GM10266 (cell line): ENCODE measurements at regions not wholly inside any gene's neighbourhood (a gene's known extent, or its start where the extent isn't known, plus 50 kb on each side); places are given as distances from the start of the nearest gene placed in this dataset.

ENCODE experiments used
- DNase-seq: peaks from one replicate; pipeline ENCODE4 v3.0.0; 2012; ENCODE audit errors: extremely low spot score
- CTCF ChIP-seq: IDR thresholded peaks from 2 replicates; pipeline ENCODE4 v1.5.1; 2012; ENCODE audit warnings: mild to moderate bottlenecking, low read depth; ENCODE audit not compliant: control insufficient read depth, insufficient read depth; ENCODE audit errors: missing control alignments

DNA sequence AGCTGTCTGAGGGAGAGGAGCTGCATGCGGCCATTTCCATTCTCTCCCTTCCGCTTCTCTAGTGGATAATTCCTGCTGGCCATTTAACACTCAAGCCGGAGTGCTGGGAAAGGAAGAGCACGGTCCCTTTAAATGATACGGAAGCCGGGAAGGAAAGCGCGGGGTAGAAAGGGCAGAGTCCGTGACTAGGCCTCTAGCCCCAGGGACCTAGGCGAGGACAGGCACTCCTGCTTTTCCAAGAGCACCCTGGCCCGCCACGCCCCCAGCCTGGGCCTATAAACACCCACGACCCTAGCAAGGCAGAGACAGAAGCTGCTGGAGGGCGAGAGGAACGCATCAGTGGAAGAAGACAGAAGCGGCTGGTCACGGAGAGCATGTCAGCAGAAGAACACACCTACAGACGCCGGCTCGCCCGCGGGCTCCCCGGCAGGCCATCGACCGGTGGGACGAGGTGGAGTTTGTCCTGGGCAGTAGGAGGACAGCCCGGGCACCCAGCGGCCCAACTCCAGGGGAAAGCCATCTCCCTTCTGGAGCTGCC lies 1206.6 kb upstream of the TMEM132C start:
- DNase-seq, result no peak

DNA sequence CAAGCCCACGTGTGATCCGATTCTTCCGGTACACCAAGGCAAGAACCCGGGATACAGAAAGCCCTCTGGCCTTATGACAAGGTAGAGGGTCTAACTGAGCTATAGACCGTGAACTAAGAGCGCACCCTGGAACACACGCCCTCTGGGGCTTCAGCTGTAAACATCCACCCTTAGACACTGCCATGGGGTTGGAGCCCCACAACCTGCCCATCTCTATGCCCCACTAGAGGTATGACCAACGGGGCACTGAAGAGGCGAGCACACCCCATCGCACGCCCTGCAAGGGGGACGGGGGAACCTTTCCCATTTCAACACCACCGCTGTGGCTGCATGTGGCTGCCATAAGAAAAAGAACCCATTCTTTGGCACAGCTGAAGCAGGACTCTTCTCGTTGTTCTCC lies 1206.0 kb upstream of the TMEM132C start:
- no peak for TF ChIP-seq CTCF
- DNase-seq, result no peak

More for the DNA sequence above, 1206.6 kb upstream of the TMEM132C start:
- no peak for TF ChIP-seq CTCF

DNA sequence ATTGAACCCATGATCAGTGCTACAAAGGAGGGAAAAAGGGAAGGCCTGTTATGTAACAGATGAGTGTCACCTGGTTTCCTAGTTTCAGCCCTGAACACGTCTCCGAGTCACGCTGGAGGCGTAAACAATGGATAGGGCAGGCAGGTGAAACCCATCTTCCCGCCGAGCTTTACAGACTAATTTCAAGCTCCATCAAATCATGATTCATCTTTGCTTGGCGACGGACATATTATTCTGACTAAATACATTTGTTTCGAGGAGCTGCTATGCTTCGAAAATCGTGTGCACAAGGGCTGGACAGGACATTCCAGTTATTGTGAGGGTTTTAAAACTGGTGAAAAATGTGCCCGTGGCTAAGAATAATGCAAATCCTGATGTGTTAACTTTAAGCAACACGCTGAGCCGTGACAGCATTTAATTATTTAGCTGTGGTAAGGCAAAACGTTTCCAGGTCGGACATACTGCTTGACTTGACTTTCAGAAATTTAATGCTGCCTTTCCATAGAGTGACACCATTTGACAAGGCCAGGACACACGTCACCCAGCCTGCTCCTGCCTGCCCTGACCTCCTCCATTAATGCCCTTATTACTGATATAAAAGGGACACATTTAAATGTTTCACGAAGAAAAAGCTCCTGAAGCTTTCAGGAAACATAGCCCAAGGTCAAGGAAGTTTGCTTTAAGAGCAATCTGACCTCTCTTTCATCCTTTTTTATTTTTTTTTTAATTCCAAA lies 1203.5 kb upstream of the TMEM132C start:
- no peak for TF ChIP-seq CTCF
- no peak for DNase-seq

DNA sequence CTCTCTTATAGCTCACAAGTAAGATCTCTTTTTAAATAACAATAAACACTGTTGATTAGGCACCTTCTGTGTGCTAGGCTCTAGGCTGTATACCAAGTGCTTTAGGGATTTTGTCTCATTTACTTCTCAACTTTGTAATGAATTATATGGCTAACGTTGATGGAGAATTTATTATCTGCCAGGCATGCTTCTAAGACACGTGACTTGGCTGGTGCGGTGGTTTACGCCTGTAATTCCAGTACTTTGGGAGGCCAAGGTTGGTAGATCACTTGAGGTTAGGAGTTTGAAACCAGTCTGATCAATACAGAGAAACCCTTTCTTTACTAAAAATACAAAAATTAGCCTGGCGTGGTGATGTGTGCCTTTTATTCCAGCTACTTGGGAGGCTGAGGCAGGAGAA lies 1202.8 kb upstream of the TMEM132C start:
- no peak for DNase-seq
- TF ChIP-seq CTCF, result no peak

DNA sequence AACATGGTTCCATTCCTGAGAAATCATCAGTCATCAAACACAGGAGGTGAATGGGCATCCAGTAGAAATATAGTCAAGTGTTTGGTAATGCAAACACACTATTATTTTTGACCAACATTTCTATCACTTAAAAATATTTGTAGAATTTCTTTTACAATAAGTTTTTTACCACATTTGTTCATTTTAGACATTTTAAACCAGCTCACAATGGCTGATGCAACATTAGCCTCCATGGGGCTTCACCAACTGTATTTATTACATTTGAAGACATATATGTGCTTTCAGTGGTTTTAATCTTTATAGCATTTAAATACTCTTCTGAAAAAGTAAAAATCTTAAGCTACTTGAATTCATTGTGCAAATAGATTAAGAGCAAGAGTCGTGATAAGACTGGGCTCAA lies 1201.4 kb upstream of the TMEM132C start:
- TF ChIP-seq CTCF, result no peak
- no peak for DNase-seq

- no peak for DNase-seq
- no peak for TF ChIP-seq CTCF
Observed at GRCh38 chr12:127070515-127071157, 1196.3 kb upstream of the TMEM132C start.

DNA sequence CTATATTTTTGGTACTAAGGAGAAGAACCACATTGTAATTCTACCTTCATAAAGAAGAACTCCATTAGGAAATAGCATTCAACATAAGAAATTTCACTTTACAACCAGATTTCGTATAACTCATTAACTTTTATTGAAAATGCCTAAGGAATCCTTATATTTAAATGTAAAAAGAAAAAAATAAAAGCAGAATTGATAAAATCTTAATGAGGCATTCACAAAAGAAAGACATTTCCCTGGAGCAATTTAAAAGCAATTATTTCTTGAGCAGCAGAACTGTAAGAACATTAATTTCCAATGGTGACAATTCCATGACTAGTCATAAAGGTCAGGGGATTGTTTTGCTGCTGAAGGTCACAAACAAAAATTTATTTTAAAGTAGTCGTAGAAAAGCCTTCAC lies 1192.8 kb upstream of the TMEM132C start:
- TF ChIP-seq CTCF, result no peak
- DNase-seq, result no peak
